Neural progenitor cell (in vitro differentiated cells): ENCODE measurements at regions not wholly inside any gene's neighbourhood (a gene's known extent, or its start where the extent isn't known, plus 50 kb on each side); places are given as distances from the start of the nearest gene placed in this dataset.

ENCODE experiments used
- CTCF ChIP-seq: fragments of 200-600 bp; sonication (generic); IDR thresholded peaks from 2 replicates; pipeline ENCODE4 v1.5.1; 2017; ENCODE audit warnings: antibody characterized with exemption, mild to moderate bottlenecking
- EZH2 ChIP-seq: fragments of 200-600 bp; sonication (generic); IDR thresholded peaks from 2 replicates; pipeline ENCODE4 v1.6.1; 2017; ENCODE audit warnings: antibody characterized with exemption, mild to moderate bottlenecking, moderate library complexity
- EZH2phosphoT487 ChIP-seq: fragments of 200-600 bp; sonication (generic); IDR thresholded peaks from 2 replicates; pipeline ENCODE4 v1.6.1; 2017; ENCODE audit warnings: antibody characterized with exemption

GRCh38 chr20:23258747-23259121 is 91.9 kb upstream of the NXT1 start:
- TF ChIP-seq CTCF = no peak
- no peak for TF ChIP-seq EZH2
- no peak for TF ChIP-seq EZH2phosphoT487
